PC-3 (cell line): ENCODE measurements at regions not wholly inside any gene's neighbourhood (a gene's known extent, or its start where the extent isn't known, plus 50 kb on each side); places are given as distances from the start of the nearest gene placed in this dataset.

Source experiments
- ATAC-seq: fragments of 200-7000 bp; cut with Tn5 transposase; 2 replicates; pipeline ENCODE4 v1.9.1; 2020; ENCODE audit warnings: mild to moderate bottlenecking, moderate library complexity
- BruUV-seq: library from RNA; stranded (reverse); fragments of 400-500 nt; replicated peaks from 2 replicates; lab custom pipeline; 2021; lab: Mats Ljungman, UMichigan
- CTCF ChIA-PET: fragments of 300-600 bp; sonication (Branson Sonifier 250); formaldehyde crosslinking; loops from one replicate; lab custom pipeline; 2022; ENCODE audit warnings: antibody characterized with exemption; lab: Charles Lee
- POLR2A ChIA-PET: fragments of 300-600 bp; sonication (Branson Sonifier 250); formaldehyde crosslinking; loops from one replicate; lab custom pipeline; 2022; ENCODE audit warnings: antibody characterized with exemption; ENCODE audit not compliant: unreplicated experiment; lab: Charles Lee
- DNase-seq: peaks from one replicate; pipeline ENCODE4 v3.0.0-alpha.2; 2015
- H2AFZ ChIP-seq: fragments of 300-600 bp; sonication (generic); 2 replicates; pipeline ENCODE4 v1.6.0; 2016; ENCODE audit warnings: antibody characterized with exemption, low read length
- H3F3A ChIP-seq: fragments of 300-600 bp; sonication (generic); one replicate; pipeline ENCODE4 v1.6.0; 2017; ENCODE audit warnings: antibody characterized with exemption, low read length, control low read depth, mild to moderate bottlenecking; ENCODE audit not compliant: unreplicated experiment
- H3K27ac ChIP-seq: fragments of 300-600 bp; sonication (generic); 2 replicates; pipeline ENCODE4 v1.5.1; 2016; ENCODE audit warnings: mild to moderate bottlenecking, low read length
- H3K27me3 ChIP-seq: fragments of 300-600 bp; sonication (generic); 2 replicates; pipeline ENCODE4 v1.6.1; 2016; ENCODE audit warnings: low read length, mixed read lengths
- H3K36me3 ChIP-seq: fragments of 300-600 bp; sonication (generic); 2 replicates; pipeline ENCODE4 v1.6.1; 2016; ENCODE audit warnings: low read depth, mixed run types, low read length, mixed read lengths
- H3K4me1 ChIP-seq: fragments of 300-600 bp; sonication (generic); 2 replicates; pipeline ENCODE4 v1.5.1; 2016; ENCODE audit warnings: low read length; ENCODE audit not compliant: insufficient read depth
- H3K4me2 ChIP-seq: fragments of 300-600 bp; sonication (generic); 2 replicates; pipeline ENCODE4 v1.6.0; 2016; ENCODE audit warnings: low read length
- H3K4me3 ChIP-seq: fragments of 300-600 bp; sonication (generic); 2 replicates; pipeline ENCODE4 v1.5.1; 2016; ENCODE audit warnings: mild to moderate bottlenecking, low read length, mixed read lengths
- H3K79me2 ChIP-seq: fragments of 300-600 bp; sonication (generic); 2 replicates; pipeline ENCODE4 v1.6.1; 2017; ENCODE audit warnings: low read length, mixed read lengths
- H3K9ac ChIP-seq: fragments of 300-600 bp; sonication (generic); 2 replicates; pipeline ENCODE4 v1.6.0; 2016; ENCODE audit warnings: mild to moderate bottlenecking, low read length
- H3K9me2 ChIP-seq: fragments of 300-600 bp; sonication (generic); replicated peaks from 2 replicates; pipeline ENCODE4 v1.6.1; 2016; ENCODE audit warnings: mixed run types, low read length, mixed read lengths
- H3K9me3 ChIP-seq: fragments of 300-600 bp; sonication (generic); 2 replicates; pipeline ENCODE4 v1.6.1; 2016; ENCODE audit warnings: low read length, mixed read lengths
- H4K20me1 ChIP-seq: fragments of 300-600 bp; sonication (generic); 2 replicates; pipeline ENCODE4 v1.6.1; 2016; ENCODE audit warnings: low read length, mixed read lengths
- CTCF ChIP-seq: fragments of 300-600 bp; sonication (generic); conservative IDR thresholded peaks from 2 replicates; pipeline ENCODE4 v1.5.1; 2017; ENCODE audit warnings: antibody characterized with exemption, low read depth, mild to moderate bottlenecking, low read length
- EZH2 ChIP-seq: fragments of 300-600 bp; sonication (generic); IDR thresholded peaks from one replicate; pipeline ENCODE4 v1.6.1; 2017; ENCODE audit warnings: antibody characterized with exemption, mild to moderate bottlenecking, low read length; ENCODE audit not compliant: unreplicated experiment
- EZH2phosphoT487 ChIP-seq: fragments of 300-600 bp; sonication (generic); IDR thresholded peaks from 2 replicates; pipeline ENCODE4 v1.6.1; 2018; ENCODE audit warnings: mild to moderate bottlenecking, antibody characterized with exemption, low read length, borderline replicate concordance
- intact Hi-C: fragments of 100-400 bp; cut with micrococcal nuclease; formaldehyde crosslinking; loops from 2 replicates; pipeline ENCODE4 v1.9.0; 2023

- no peaks in the 10 kb centered on the region for H3F3A ChIP-seq
- no peak overlapping the region for H3K27ac ChIP-seq
- H4K20me1 ChIP-seq = no peaks in the 10 kb centered on the region
- H3K9me2 ChIP-seq = no peaks in the 10 kb centered on the region
- H3K9ac ChIP-seq = no peak overlapping the region
- TF ChIP-seq EZH2phosphoT487 (no peak), CTCF (no peak), EZH2 (no peak)
- no peaks in the 10 kb centered on the region for H3K79me2 ChIP-seq
- no peaks in the 10 kb centered on the region for H3K36me3 ChIP-seq
- BruUV-seq = no TSS peak
- POLR2A ChIA-PET = no interaction called here
- no peak overlapping the region for H3K4me2 ChIP-seq
- no peaks in the 10 kb centered on the region for H3K9me3 ChIP-seq
- no peak overlapping the region for H2AFZ ChIP-seq
- intact Hi-C loops = no loop called here
- DNase-seq (no peak), ATAC-seq (no peak)
- no peaks in the 10 kb centered on the region for H3K4me1 ChIP-seq
- H3K27me3 ChIP-seq = peaks cover 3% of the 10 kb centered on the region; the same call in 1 of the 2 replicates
- no peak overlapping the region for H3K4me3 ChIP-seq
- CTCF ChIA-PET = no interaction called here
These were observed 198.0 kb downstream of the CAAP1 start for GRCh38 chr9:26694381-26695297.

DNA sequence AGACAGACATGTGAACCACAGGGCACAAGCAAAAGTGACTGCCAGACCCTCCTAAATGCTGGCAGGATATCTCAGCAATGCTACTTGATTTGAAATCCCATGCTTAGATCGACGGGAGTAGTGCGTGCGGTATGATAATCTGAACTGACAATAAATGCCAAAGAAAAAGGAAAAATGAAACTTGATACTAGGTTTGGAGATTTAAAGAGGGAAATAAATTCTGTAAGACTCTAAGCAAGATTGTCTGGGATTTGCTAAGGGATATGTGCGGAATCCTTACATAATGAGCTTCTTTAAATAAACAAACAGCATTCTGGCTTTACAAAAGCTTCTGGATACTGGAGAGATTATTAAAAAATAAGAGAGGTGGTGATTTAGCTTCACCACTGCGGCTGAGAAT is 203.6 kb downstream of the CAAP1 start:
- no peak for TF ChIP-seq CTCF
- Histone ChIP-seq H2AFZ (no peak overlapping the region), H3K9me3 (no peaks in the 10 kb centered on the region), H3K27ac (no peak overlapping the region), H3K4me3 (no peak overlapping the region), H3K4me2 (no peak overlapping the region), H3K79me2 (no peaks in the 10 kb centered on the region), H3F3A (no peaks in the 10 kb centered on the region), H4K20me1 (no peaks in the 10 kb centered on the region), H3K27me3 (peaks cover 3% of the 10 kb centered on the region; the same call in 1 of the 2 replicates), H3K36me3 (no peaks in the 10 kb centered on the region), H3K4me1 (no peaks in the 10 kb centered on the region), H3K9ac (no peak overlapping the region), H3K9me2 (no peaks in the 10 kb centered on the region)
- BruUV-seq = no TSS peak
- POLR2A ChIA-PET = no interaction called here
- DNase-seq (no peak), ATAC-seq (no peak)
- intact Hi-C loops = no loop called here
- CTCF ChIA-PET = no interaction called here

GRCh38 chr9:26687421-26687820 is 205.2 kb downstream of the CAAP1 start:
- H3K4me1 ChIP-seq = no peaks in the 10 kb centered on the region
- intact Hi-C loops = no loop called here
- H3F3A ChIP-seq = no peaks in the 10 kb centered on the region
- H3K4me2 ChIP-seq = no peak overlapping the region
- H4K20me1 ChIP-seq = no peaks in the 10 kb centered on the region
- ATAC-seq (no peak), DNase-seq (no peak)
- H3K9me2 ChIP-seq = no peaks in the 10 kb centered on the region
- no peak overlapping the region for H3K4me3 ChIP-seq
- no TSS peak for BruUV-seq
- no peak overlapping the region for H2AFZ ChIP-seq
- ChIA-PET POLR2A (no interaction called here), CTCF (interaction anchor here (0.6 kb wide), 1 partner anchor 30 kb away, joined by 3 read pairs; no protein-coding TSS in a partner anchor)
- H3K27me3 ChIP-seq = peaks cover 3% of the 10 kb centered on the region; the same call in 1 of the 2 replicates
- TF ChIP-seq CTCF (no peak), EZH2phosphoT487 (no peak), EZH2 (no peak)
- H3K36me3 ChIP-seq = no peaks in the 10 kb centered on the region
- no peaks in the 10 kb centered on the region for H3K79me2 ChIP-seq
- no peak overlapping the region for H3K27ac ChIP-seq
- no peak overlapping the region for H3K9ac ChIP-seq
- no peaks in the 10 kb centered on the region for H3K9me3 ChIP-seq
